GM18499 (cell line): ENCODE measurements at regions not wholly inside any gene's neighbourhood (a gene's known extent, or its start where the extent isn't known, plus 50 kb on each side); places are given as distances from the start of the nearest gene placed in this dataset.
A peak's percentile ranks its signal among the peaks of the same experiment; 100 is the strongest.

Experiments
- ATAC-seq: cut with Tn5 transposase; IDR thresholded peaks from one replicate; pipeline ENCODE4 v1.9.1; 2021; ENCODE audit warnings: moderate number of reproducible peaks; ENCODE audit not compliant: insufficient read depth, unreplicated experiment

DNA sequence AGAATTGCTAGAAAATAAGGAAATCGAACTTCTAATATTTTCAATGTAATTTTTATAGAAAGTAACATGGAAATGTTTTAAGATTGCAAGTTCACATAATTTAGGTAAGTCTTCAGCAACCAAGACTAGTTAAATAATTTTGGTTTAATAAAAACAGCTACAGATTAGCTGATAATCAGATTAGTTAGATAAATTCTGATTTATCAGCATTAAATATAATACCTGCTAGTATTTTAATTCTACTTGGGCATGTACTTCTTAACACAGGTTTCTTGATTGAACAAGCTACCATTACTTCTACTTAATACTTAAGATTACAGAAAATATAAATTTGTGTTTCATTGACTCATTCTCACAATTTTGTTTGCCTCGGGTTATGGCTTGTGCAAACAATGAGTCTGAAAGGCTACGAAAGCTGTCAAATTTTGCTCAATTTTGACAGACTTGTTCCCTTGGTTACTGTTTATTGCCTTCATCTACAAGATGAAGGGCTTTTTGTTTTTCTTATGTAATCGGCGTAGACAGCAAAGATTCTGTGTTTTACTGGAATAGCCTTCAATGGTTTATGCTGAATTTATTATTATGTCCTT, 116.1 kb upstream of the NUDT4 start:
- ATAC-seq = no peak

DNA sequence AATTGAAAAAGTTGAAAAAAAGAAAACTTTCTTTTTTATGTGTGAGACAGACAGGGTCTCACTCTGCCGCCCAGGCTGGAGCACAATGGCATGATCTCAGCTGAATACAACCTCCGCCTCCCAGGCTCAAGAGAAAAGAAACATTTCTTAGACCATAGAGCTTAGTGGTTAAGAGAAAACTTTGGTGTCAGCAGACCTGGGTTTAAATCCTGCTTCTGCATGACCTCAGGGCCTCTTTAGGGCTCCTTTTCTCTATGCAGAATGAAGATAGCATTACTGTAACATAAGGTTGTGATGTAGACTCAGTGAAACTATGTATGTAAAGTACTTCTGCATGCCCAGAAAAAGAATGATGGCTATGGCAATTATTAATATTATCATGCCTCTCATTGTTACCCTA, 104.7 kb upstream of the NUDT4 start:
- no peak for ATAC-seq

GRCh38 chr12:93273834-93274564, 103.7 kb upstream of the NUDT4 start:
- no peak for ATAC-seq

GRCh38 chr12:93274937-93275336, 102.8 kb upstream of the NUDT4 start:
- no peak for ATAC-seq

DNA sequence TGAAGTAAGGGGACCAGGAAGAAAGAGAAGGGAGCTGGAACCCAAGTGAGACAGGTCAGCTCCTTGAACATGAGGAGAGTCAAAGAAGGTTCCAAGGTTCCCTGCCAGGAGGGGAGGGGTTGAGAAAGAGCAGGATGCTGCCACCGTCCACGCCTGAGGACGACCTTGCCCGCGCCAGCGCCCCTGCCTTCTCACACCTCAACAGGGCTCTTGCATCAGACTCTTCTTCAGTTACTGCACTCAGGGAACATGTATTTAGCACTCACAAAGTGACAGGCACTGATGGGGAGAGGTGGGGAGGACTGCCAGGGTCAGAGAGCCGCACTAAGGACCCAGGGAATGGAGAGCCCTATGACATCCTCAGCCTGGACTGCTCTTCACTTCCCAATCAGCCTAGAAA, 102.1 kb upstream of the NUDT4 start:
- no peak for ATAC-seq

DNA sequence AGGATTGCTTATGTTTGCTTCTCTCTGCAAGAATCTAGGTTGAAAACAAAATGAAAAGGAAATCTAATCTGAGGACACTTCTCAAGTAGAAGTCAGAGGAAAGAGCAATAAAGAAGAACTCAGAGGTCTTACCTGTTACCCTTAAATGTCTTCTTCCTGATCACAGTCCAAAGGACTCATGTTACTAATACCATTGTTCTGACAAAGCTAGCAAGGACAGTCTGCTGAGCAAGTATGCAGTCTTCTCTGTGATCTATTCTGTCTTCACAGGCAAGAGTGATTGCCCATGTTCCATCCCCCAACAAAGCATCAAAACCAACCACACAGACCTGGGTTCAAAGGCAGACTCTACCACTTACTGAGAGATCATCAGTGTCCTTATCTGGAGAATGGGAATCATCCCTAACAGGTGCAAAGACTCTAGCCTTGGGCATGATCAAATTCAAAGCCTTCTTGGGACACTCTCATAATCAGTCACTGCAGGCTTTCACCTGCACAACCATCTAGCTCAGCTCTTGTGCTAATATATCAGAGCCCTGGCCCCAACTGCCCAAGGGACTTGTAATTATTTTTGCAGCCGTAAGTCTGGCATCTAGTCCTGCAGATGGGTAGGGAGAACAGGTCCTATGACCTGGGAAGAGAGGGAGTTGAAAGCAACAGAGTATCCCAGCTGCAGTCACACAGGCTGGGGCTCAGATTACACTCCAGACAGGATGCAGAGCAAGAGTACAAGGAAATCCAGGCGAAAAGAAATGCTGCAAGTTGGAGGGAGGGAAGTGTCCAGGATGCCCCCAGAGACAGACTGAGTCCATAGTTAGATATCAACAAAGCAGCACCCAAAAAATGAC, 97.9 kb upstream of the NUDT4 start:
- no peak for ATAC-seq

DNA sequence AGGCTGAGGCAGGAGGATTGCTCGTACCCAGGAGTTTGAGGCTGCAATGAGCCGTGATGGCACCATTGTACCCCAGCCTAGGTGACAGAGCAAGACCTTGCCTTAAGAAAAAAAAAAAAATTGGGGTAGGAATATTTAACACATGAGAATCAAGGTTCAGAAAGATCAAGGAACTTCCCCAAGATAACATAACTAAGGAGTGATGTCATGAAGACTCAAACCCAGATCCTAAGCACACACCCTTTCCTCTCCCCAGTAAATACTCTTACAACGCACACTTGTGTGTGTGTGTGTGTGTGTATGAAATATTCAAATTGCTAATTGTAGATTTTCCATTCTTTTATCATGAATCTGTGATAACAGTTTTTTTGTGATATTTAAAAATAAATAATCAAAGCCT, 90.6 kb upstream of the NUDT4 start:
- no peak for ATAC-seq

DNA sequence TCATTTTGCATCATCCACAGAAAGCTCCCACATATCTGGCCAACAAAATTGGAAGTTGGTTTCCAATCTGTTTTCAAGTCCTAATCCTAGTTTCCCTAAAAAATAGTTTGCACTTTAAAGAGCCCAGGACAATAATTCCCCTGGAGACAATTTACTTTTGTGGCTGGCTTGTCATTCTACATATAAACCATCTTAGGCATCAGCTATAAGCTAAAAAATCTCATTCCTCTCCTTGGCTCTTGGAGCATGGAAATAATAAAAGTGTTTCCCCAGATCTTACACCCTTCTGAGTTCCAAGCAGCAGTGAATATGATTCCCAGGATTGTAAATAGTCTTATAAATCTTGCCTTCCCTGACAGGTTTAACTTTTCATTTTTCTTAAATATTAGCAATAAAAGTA, 89.1 kb upstream of the NUDT4 start:
- no peak for ATAC-seq

DNA sequence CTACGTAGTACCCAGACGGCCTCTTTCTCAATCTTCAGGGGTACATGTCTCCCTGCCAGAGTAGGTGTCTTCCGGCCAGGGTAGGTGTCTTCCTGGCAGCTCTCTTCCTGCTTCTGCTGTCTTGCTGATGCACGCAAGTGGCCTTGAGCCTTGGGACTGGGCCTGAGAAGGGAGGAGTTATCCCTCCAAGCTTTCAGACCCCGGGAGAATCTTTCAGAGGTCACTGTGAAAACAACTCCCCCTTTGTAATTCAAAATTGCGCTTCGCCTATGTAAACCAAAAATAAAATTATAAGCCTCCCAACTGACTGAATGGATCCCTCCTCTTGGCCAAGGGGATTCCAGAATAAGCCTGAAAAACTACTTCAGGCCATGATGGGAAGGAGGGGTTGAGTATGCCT, 87.3 kb upstream of the NUDT4 start:
- no peak for ATAC-seq

GRCh38 chr12:93292213-93292612, 85.5 kb upstream of the NUDT4 start:
- ATAC-seq = no peak

DNA sequence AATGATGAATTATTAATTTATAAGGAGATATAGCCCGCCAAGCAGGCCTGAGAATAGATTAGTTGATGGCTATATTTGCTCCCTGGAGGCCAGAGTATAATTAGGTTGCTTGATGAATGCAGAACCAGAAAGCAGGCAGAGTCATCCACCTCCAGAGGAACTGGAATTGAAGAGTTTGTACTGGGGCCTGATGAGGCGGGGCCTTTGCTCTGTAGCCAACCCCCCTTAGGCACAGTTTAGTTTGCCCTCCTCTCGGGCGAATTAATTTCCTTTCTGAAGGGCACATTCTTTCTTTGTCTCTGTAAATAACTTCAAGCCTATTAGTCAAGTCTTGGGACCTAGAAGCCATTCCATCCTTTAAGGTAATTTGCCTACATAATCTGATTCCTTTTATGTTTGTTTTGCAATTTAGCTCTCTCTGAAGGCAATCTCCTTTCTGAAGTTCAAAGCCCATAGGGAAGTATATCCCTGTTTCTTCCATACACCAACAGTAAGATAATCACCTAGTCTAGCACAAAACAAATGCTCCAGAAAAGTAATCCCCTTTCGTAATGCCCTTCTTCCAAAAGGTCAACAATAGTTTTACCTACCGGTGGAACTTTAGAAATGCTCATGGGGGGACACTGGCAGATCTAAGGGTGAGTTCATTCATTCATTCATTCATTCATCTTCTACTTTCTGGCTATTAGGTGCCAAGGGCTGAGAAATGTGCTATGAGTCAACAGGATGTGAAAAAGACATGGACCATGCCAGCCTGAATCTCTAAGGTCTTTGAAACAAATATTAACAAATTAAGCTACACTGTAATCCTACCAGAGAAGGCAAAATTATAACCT, 84.8 kb upstream of the NUDT4 start:
- no peak for ATAC-seq

- ATAC-seq = peak; percentile 79
Observed at GRCh38 chr12:93297032-93297431, 80.7 kb upstream of the NUDT4 start.

DNA sequence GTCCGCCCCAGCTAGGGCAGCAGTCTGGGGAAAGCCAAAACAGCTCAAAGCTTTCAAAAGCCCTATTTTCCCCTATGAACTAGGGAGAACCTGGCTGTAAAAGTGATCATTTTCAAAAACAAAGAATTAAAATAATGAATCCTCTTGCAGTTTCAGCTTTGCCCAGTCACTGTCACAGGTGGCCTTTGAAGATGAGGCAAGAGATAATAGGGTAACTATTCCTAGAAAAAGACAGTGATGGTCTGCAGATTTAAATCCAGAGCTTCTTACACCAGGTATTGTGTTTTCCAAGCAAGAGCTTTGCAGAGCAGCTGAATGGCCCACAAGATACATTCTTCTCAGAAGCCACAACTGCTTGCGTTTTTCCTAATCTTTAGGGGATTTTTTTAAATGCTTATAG, 80.2 kb upstream of the NUDT4 start:
- ATAC-seq = no peak

GRCh38 chr12:93299262-93299846, 78.4 kb upstream of the NUDT4 start:
- ATAC-seq = no peak

DNA sequence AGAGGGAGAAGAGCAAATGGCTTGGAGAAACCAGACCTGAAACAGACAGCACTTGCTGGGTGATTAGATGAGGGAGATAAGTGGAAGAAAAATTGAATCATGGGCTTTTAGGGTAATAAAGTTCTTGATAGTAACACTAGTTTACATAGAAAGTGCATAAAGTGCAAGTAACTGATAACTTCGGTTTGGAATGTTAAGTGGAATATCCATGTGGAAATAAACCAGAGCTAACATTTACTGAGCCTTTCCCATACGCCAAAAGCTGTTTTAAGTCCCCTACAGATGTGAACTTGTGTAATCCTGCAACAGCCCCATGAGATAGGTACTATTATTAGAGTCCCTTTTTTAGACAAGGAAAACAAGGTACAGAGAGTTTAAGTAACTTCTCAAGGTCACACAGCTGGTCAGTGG, 77.1 kb upstream of the NUDT4 start:
- ATAC-seq = no peak

DNA sequence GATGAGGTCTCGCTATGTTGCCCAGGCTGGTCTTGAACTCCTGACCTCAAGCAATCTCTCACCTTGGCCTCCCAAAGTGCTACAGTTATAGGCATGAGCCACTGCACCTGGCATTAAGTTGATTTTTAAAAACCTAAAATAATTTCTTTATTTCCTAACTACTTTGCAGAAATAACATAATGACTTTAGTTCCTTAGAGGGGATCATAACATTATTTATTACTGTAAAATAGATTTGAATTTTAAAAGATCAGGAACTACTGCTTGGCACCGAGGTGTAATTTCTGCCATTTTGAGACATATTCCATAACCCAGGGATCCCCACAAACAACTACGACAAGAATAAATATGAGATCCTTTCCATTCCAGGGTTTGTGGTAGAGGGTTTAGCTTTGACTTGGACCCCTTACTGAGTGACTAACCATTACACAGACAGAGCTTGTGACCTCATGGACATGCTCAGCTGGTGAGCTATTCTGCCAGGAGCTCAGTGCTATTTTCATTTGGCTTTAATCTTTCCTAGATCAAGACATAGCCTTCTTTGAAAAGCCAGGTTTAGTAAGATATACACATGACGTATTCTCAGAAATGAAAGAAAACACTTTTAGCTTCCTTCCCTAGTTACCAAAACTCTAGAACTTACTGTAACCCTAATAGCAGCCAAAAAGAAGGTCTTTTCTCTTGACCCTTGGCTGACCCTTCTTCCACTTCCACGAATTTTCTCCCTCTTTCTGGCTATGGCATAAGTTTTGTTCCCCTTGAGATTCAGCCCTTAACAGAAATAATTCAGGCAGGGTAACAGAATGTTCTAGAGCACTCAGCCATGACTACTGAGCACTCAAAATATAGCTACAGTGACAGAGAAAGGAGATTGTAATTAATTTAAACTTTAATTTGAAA, 75.1 kb upstream of the NUDT4 start:
- no peak for ATAC-seq

DNA sequence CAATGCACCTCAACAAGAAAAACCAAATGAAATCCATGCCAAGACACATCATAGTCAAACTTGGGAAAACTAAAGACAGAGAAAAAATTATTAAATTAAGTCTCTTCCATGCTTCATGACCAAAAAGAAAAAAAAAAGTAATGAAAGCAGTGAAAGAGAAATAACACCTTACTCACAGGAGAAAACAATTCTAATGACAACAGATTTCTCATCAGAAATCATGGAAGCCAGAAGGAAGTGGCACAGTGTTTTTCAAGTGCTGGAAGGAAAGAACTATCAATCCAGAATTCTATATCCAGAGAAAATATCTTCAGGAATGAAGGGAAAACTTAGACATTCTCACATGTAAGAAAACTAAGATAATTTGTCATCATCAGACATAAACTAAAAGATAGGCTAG, 71.1 kb upstream of the NUDT4 start:
- no peak for ATAC-seq

GRCh38 chr12:93308281-93308680, 69.4 kb upstream of the NUDT4 start:
- ATAC-seq = no peak

DNA sequence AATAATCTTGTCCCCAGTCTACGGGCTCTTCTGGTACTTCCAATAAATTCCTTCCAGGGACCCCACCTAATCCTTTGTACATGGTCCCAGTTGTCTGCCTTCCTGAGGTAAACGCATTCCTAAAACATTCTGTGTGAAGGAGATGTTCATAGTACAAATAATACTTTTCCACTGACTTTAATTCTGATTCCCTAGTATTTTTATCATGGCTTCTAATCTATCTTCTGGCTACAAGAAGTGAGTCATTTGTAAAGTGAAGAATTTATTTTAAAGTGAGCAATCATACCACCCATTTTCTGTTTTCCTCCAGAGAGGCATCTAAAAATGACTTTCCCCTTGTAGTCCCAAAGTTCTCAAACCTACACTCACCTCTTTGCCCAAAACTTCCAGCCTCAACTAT, 65.9 kb upstream of the NUDT4 start:
- ATAC-seq = no peak
